ENCODE measurements at regions not wholly inside any gene's neighbourhood (a gene's known extent, or its start where the extent isn't known, plus 50 kb on each side); places are given as distances from the start of the nearest gene placed in this dataset.
A peak's percentile ranks its signal among the peaks of the same experiment; 100 is the strongest.

DNA sequence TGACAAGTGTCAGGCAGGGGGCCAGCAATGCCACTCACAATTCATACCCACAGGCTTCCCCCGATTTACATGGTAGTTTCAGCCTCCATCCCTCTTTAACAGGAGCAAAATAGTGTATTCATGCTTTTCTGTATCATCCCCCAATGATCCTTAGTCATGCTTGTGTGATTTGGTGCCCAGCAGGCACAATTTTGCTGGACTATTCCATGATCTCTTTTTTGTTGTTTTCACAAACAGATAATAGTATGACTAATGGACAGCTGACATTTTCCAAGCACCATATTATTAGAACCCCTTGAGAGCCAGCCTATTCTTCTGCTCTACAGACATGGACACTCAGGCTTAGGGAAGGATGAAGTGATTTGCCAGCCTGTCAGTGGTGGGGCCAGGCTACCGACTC is 128.2 kb upstream of the RIPOR2 start:
- intact Hi-C loops (cut with DNase I, micrococcal nuclease), result no loop called here
- ChIA-PET POLR2A (no interaction called here), CTCF (interaction anchor here (0.7 to 1.2 kb wide), 2 partner anchors 37 to 89 kb away, joined by 3 read pairs; no protein-coding TSS in a partner anchor)
- no peaks in the 10 kb centered on the region for H3K27me3 Mint-ChIP-seq
- H3K9me3 Mint-ChIP-seq (ENCODE audit: low read depth), result no peaks in the 10 kb centered on the region
- H3K4me1 Mint-ChIP-seq, result peaks cover under 1% of the 10 kb centered on the region
- H3K36me3 Mint-ChIP-seq (ENCODE audit: low read depth), result no peaks in the 10 kb centered on the region
- H3K4me3 Mint-ChIP-seq, result no peak overlapping the region
- H3K27ac Mint-ChIP-seq, result no peak overlapping the region
- DNase-seq, result no peak
- ATAC-seq, result no peak

DNA sequence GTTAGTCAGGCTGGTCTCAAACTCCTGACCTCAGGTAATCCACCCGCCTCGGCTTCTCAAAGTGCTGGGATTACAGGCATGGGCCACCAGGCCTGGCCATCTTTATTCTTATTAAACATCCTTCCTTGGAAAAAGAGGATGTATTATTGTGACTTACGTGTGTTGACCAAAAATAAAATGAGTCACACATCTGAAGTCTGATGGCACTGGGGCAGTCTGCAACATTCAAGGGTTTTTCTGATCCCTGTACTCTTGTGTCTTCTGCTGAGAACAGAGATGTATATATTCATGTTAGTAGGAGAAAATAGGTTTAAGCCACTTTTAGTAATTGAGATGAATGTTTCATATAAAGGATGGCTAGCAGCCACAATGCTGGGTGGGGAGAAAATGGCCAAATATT is 129.9 kb upstream of the RIPOR2 start:
- ChIA-PET POLR2A (interaction anchor here (0.7 kb wide), 1 partner anchor 541 kb away, joined by 4 read pairs; no protein-coding TSS in a partner anchor), CTCF (interaction anchor here (0.7 to 0.8 kb wide), 2 partner anchors 71 to 926 kb away, joined by 3 to 4 read pairs; no protein-coding TSS in a partner anchor)
- no peaks in the 10 kb centered on the region for H3K36me3 Mint-ChIP-seq (ENCODE audit: low read depth)
- intact Hi-C loops (cut with DNase I, micrococcal nuclease), result no loop called here
- peaks cover 2% of the 10 kb centered on the region for H3K9me3 Mint-ChIP-seq (ENCODE audit: low read depth)
- no peak overlapping the region for H3K4me3 Mint-ChIP-seq
- H3K4me1 Mint-ChIP-seq, result peaks cover 1% of the 10 kb centered on the region
- H3K27ac Mint-ChIP-seq, result no peak overlapping the region
- ATAC-seq (no peak), DNase-seq (no peak)
- H3K27me3 Mint-ChIP-seq, result no peaks in the 10 kb centered on the region

DNA sequence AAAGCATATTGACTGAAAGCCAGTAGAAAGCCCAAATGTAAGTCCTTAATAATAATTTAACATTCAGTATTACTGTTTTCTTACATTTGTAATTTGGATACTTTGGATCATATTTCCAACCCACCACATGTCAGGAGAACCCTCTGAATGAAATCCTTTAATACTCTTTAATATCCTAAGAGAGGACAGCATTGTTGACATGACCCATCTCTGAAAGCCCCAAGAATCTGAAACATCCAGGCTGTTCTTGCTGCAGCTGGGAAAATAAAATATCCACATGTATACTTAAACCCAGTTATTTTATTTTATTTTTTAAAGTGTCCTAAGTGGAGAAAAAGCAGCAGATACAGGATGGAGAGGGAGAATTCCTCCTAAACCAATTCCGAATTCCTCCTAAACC is 130.8 kb upstream of the RIPOR2 start:
- CTCF ChIA-PET, result interaction anchor here (0.5 to 2.7 kb wide), 2 partner anchors 40 to 54 kb away, joined by 4 to 16 read pairs; no protein-coding TSS in a partner anchor
- Mint-ChIP-seq H3K27ac (no peak overlapping the region), H3K9me3 (ENCODE audit: low read depth) (peaks cover 2% of the 10 kb centered on the region), H3K27me3 (no peaks in the 10 kb centered on the region), H3K4me1 (peaks cover 4% of the 10 kb centered on the region), H3K36me3 (ENCODE audit: low read depth) (no peaks in the 10 kb centered on the region), H3K4me3 (no peak overlapping the region)
- no peak for DNase-seq
- POLR2A ChIA-PET, result no interaction called here
- intact Hi-C loops (cut with DNase I, micrococcal nuclease), result no loop called here
- no peak for ATAC-seq

DNA sequence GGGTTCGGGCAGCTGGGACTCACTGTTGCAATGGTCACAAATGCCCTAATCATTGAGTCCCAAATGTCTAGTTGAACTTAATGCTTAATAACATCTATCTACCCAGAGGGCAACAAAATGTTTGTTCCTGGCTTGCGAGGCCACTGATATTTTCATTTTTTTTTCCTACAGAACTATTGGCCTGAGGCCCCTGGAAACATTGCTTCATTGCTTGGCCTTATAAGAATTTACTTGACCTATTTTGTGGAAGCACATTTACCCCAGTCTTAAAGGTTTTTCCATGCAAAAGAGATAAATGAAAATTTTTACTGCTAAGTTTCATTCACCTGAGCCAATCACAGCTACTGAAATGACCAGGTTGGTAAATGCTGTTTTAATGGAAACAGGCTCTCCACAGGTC is 133.1 kb upstream of the RIPOR2 start:
- ATAC-seq (no peak), DNase-seq (no peak)
- POLR2A ChIA-PET, result no interaction called here
- H3K4me3 Mint-ChIP-seq, result no peak overlapping the region
- H3K36me3 Mint-ChIP-seq (ENCODE audit: low read depth), result no peaks in the 10 kb centered on the region
- peaks cover 2% of the 10 kb centered on the region for H3K9me3 Mint-ChIP-seq (ENCODE audit: low read depth)
- no peak overlapping the region for H3K27ac Mint-ChIP-seq
- H3K27me3 Mint-ChIP-seq, result no peaks in the 10 kb centered on the region
- CTCF ChIA-PET, result interaction anchor here (0.6 to 3.5 kb wide), 5 partner anchors 42 to 301 kb away, joined by 3 to 70 read pairs (median 16); no protein-coding TSS in a partner anchor
- H3K4me1 Mint-ChIP-seq, result peaks cover 4% of the 10 kb centered on the region
- intact Hi-C loops (cut with DNase I, micrococcal nuclease), result no loop called here

DNA sequence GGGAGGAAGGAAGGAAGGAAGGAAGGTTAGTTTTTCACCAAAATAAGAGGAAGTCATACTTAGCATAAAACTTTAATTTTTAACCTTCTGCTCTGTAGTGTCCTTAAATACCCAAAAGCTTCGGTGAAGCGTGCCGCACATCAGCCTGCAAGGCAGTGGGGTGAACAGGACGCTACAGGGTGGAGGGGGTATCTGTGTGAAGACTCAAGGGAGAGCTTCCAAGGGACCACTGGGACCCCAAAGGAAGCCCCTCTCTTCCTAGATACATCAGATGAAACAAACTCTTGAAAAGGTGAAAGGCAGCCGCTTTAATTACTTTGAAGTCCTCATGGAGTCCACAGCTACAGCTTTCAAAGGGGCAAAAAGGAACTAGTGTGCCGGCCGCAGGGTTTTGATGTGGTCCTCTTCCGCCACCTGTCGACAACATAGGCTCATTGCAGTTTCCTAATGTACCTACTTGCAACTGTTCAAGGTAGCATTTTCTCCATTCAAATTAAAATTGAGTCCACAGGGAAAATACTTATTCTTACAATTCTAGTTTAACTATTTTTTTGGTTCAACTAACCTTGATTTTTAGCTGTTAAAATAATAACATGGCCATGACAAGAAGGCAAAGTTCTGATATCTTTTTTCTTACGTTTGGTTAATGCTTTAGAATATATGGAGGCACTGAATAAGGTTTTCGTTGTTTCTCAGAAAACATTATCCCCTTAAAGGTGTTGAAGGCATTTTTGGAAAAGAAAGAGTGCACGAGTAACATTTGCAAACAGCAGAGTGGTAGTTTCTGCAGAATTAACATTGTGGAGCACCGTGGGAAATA is 135.0 kb upstream of the RIPOR2 start:
- peak; percentile 94 for ATAC-seq
- H3K4me3 Mint-ChIP-seq, result no peak overlapping the region
- peaks cover 4% of the 10 kb centered on the region for H3K4me1 Mint-ChIP-seq
- no peaks in the 10 kb centered on the region for H3K36me3 Mint-ChIP-seq (ENCODE audit: low read depth)
- ChIA-PET POLR2A (interaction anchor here (0.9 kb wide), 1 partner anchor 45 kb away, joined by 4 read pairs; no protein-coding TSS in a partner anchor), CTCF (interaction anchor here (0.5 to 3.5 kb wide), 50 partner anchors 9 to 709 kb away, joined by 3 to 70 read pairs (median 4); partner anchors contain the start of gene KIAA0319)
- peaks cover 2% of the 10 kb centered on the region for H3K9me3 Mint-ChIP-seq (ENCODE audit: low read depth)
- H3K27me3 Mint-ChIP-seq, result no peaks in the 10 kb centered on the region
- DNase-seq, result peak; percentile 88
- peak overlapping the region; percentile 47 for H3K27ac Mint-ChIP-seq
- intact Hi-C loops (cut with DNase I, micrococcal nuclease), result loop anchor here (1.0 to 10.0 kb wide), 9 partner anchors 43 to 488 kb away; partner anchors contain the start of genes GMNN (in 2 of the 2) and ARMH2 (in 1 of the 2)

DNA sequence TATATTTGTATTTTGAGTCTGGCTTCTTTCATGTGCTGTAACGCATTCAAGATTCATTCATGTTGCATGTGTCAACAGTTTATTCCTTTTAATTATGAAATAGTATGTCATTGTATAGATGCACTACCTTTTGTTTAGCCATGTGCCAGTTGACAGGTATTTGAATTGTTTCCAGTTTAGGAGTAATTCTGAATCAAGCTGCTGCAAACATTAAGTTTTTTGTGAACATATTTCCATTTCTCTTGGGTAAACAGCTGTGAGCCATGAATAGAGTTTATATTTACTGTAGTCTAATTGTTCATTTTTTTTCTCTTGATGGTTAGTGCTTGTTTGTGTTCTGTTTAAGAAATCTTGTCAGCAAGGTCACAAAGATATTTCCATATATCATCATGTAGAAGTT is 142.4 kb upstream of the RIPOR2 start:
- POLR2A ChIA-PET, result no interaction called here
- peaks cover 4% of the 10 kb centered on the region for H3K4me1 Mint-ChIP-seq
- ATAC-seq, result no peak
- no peaks in the 10 kb centered on the region for H3K9me3 Mint-ChIP-seq (ENCODE audit: low read depth)
- intact Hi-C loops (cut with DNase I, micrococcal nuclease), result loop anchor here in 1 of 2 experiments (10.0 kb wide), 1 partner anchor 303 kb away; the partner anchor contains the start of gene GMNN
- DNase-seq, result no peak
- H3K36me3 Mint-ChIP-seq (ENCODE audit: low read depth), result peaks cover 14% of the 10 kb centered on the region
- no peak overlapping the region for H3K4me3 Mint-ChIP-seq
- H3K27me3 Mint-ChIP-seq, result no peaks in the 10 kb centered on the region
- CTCF ChIA-PET, result no interaction called here
- H3K27ac Mint-ChIP-seq, result no peak overlapping the region

DNA sequence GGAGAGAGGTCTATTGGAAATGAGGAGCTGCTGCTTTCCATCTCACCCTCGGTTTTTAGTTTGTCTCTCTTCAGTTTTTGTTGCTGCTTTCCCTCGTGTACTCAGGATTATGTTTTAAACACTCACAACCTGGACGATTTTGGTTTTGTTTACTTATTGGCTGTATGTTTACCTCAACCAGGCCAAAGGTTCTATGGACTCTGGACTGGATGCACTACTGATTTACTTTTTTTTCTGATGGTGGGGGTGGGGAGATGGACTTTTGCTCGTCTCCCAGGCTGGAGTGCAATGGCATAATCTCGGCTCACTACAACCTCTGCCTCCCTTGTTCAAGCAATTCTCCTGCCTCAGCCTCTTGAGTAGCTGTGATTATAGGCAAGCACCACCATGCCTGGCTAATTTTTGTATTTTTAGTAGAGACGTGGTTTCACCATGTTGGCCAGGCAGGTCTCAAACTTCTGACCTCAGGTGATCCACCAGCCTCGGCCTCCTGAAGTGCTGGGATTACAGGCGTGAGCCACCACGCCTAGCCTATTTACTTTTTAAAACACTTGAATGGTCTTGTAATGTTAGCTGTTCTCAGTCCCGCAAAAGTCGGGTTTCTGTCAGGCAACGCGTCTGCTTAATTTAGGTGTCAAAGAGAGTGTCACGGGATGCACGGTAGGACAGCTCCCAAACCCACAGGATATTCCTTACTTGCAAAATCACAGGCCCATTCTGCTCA is 148.2 kb upstream of the RIPOR2 start:
- DNase-seq, result no peak
- ChIA-PET CTCF (interaction anchor here (0.6 kb wide), 1 partner anchor 61 kb away, joined by 3 read pairs; no protein-coding TSS in a partner anchor), POLR2A (no interaction called here)
- Mint-ChIP-seq H3K36me3 (ENCODE audit: low read depth) (peaks cover 33% of the 10 kb centered on the region), H3K4me3 (no peak overlapping the region), H3K27me3 (no peaks in the 10 kb centered on the region), H3K9me3 (ENCODE audit: low read depth) (no peaks in the 10 kb centered on the region), H3K4me1 (peaks cover 10% of the 10 kb centered on the region), H3K27ac (peak overlapping the region; percentile 33)
- intact Hi-C loops (cut with DNase I, micrococcal nuclease), result no loop called here
- ATAC-seq, result no peak

DNA sequence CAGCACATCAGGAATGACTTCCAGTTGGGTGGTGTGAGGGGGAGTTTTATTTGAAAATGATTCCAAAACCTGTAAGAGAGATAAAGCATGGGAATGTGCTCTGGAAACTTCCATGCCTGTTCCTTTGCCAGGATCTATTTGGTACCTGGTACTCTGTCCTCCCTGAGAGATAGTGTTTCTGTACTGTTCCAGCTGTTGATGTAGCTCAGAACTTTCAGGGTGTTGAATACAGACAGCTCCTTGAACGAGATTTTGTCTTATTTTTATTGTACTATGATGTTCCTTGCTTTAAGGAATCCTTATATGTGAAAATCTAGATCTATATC is 148.7 kb upstream of the RIPOR2 start:
- ChIA-PET POLR2A (no interaction called here), CTCF (no interaction called here)
- peaks cover 16% of the 10 kb centered on the region for H3K4me1 Mint-ChIP-seq
- no peak overlapping the region for H3K4me3 Mint-ChIP-seq
- DNase-seq (no peak), ATAC-seq (no peak)
- H3K27ac Mint-ChIP-seq, result no peak overlapping the region
- no peaks in the 10 kb centered on the region for H3K27me3 Mint-ChIP-seq
- intact Hi-C loops (cut with DNase I, micrococcal nuclease), result no loop called here
- H3K36me3 Mint-ChIP-seq (ENCODE audit: low read depth), result peaks cover 38% of the 10 kb centered on the region
- no peaks in the 10 kb centered on the region for H3K9me3 Mint-ChIP-seq (ENCODE audit: low read depth)

DNA sequence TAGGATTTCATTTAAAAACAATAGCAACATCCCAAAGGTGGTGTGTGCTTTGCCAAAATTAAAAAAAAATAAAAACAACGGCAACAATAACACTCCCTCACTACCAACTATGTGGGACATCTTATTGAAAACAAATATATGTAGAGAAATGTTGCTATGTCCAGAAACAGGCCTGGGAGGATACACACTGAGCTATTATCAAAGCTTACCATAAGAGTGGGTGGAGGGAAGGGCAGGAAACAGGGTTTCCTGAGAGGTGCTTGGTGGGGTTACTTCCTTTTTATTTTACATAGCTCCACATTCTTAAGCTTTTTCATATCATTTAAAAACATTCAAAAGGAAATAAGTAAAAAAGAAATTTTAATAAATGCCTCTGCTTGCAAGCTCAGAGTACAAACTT is 150.0 kb upstream of the RIPOR2 start:
- intact Hi-C loops (cut with DNase I, micrococcal nuclease), result loop anchor here in 1 of 2 experiments (5.0 kb wide), 1 partner anchor 52 kb away; no protein-coding TSS in a partner anchor
- DNase-seq, result no peak
- H3K4me3 Mint-ChIP-seq, result no peak overlapping the region
- H3K27ac Mint-ChIP-seq, result no peak overlapping the region
- POLR2A ChIA-PET, result interaction anchor here (1.3 kb wide), 1 partner anchor 52 kb away, joined by 5 read pairs; no protein-coding TSS in a partner anchor
- H3K4me1 Mint-ChIP-seq, result peaks cover 19% of the 10 kb centered on the region
- H3K9me3 Mint-ChIP-seq (ENCODE audit: low read depth), result no peaks in the 10 kb centered on the region
- ATAC-seq, result peak; percentile 34
- CTCF ChIA-PET, result interaction anchor here (0.7 to 1.6 kb wide), 3 partner anchors 8 to 138 kb away, joined by 3 to 5 read pairs (median 3); no protein-coding TSS in a partner anchor
- H3K36me3 Mint-ChIP-seq (ENCODE audit: low read depth), result peaks cover 38% of the 10 kb centered on the region
- no peaks in the 10 kb centered on the region for H3K27me3 Mint-ChIP-seq

DNA sequence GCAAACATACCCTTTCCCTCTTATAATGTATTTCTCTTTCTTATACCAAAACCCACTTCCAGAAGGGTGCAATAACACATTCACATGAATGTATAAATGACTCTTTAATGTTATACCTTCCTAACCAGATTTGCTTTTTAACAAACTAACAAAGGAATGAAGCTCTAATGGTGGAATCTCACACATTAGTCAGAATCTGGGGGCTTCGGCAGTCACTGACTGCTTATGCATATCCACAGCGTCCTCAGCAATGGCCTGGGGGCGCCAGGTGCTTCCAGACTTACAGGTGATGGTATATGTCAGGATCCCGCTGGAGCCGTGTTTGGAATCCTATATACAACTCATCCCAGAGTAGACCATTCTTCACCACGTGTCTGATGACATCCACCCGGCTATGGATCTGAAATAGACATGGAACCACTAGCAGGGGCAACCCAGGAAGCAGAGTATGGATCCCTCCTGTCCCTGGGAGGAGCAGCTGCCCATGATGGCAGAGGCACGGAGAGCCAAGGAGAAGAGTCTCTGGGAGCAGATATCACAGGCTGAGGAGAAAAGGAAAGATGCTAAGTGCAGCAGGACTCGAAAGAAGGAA is 150.8 kb upstream of the RIPOR2 start:
- peaks cover 37% of the 10 kb centered on the region for H3K36me3 Mint-ChIP-seq (ENCODE audit: low read depth)
- H3K4me1 Mint-ChIP-seq, result peaks cover 18% of the 10 kb centered on the region
- no peak overlapping the region for H3K4me3 Mint-ChIP-seq
- H3K9me3 Mint-ChIP-seq (ENCODE audit: low read depth), result no peaks in the 10 kb centered on the region
- ChIA-PET POLR2A (interaction anchor here (1.3 kb wide), 1 partner anchor 51 kb away, joined by 5 read pairs; no protein-coding TSS in a partner anchor), CTCF (interaction anchor here (1.4 to 1.6 kb wide), 2 partner anchors 15 to 137 kb away, joined by 3 to 5 read pairs; no protein-coding TSS in a partner anchor)
- H3K27me3 Mint-ChIP-seq, result no peaks in the 10 kb centered on the region
- DNase-seq (no peak), ATAC-seq (no peak)
- no peak overlapping the region for H3K27ac Mint-ChIP-seq
- intact Hi-C loops (cut with DNase I, micrococcal nuclease), result loop anchor here in 1 of 2 experiments (5.0 kb wide), 1 partner anchor 51 kb away; no protein-coding TSS in a partner anchor

DNA sequence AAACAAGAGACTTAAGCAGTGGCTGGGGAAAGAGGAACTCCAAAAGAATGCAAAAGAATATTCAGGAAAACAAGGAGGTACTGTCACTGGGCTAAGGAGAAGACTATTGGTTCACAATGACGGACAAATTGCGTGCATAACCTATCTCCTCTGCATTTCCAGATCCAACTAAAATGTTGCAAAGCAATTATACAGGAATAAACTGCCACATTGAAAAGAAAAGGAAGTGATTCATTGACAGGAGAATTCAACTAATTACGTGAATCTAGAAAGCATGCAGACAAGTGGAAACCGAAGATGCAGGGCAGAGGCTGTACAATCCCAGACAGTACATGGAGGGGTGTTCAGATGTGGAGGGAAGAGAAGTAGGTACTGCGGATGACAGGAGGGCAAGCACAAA is 152.8 kb upstream of the RIPOR2 start:
- H3K9me3 Mint-ChIP-seq (ENCODE audit: low read depth), result no peaks in the 10 kb centered on the region
- H3K4me1 Mint-ChIP-seq, result peaks cover 16% of the 10 kb centered on the region
- H3K4me3 Mint-ChIP-seq, result no peak overlapping the region
- no peaks in the 10 kb centered on the region for H3K27me3 Mint-ChIP-seq
- no peak overlapping the region for H3K27ac Mint-ChIP-seq
- ATAC-seq (no peak), DNase-seq (no peak)
- ChIA-PET CTCF (interaction anchor here (0.8 to 1.8 kb wide), 3 partner anchors 18 to 281 kb away, joined by 3 to 9 read pairs (median 3); no protein-coding TSS in a partner anchor), POLR2A (no interaction called here)
- intact Hi-C loops (cut with DNase I, micrococcal nuclease), result loop anchor here in 1 of 2 experiments (5.0 kb wide), 1 partner anchor 49 kb away; no protein-coding TSS in a partner anchor
- H3K36me3 Mint-ChIP-seq (ENCODE audit: low read depth), result peaks cover 42% of the 10 kb centered on the region
